HG03066 (cell line): ENCODE measurements at regions not wholly inside any gene's neighbourhood (a gene's known extent, or its start where the extent isn't known, plus 50 kb on each side); places are given as distances from the start of the nearest gene placed in this dataset.

Experiments
- ATAC-seq: cut with Tn5 transposase; IDR thresholded peaks from one replicate; pipeline ENCODE4 v1.9.1; 2021; ENCODE audit warnings: low read depth; ENCODE audit not compliant: unreplicated experiment

- no peak for ATAC-seq
Measured at GRCh38 chr11:10358696-10359095, 53.8 kb downstream of the ADM start.

GRCh38 chr11:10359171-10359570, 54.3 kb downstream of the ADM start:
- no peak for ATAC-seq

GRCh38 chr11:10360835-10361234, 56.0 kb downstream of the ADM start:
- ATAC-seq, result no peak

GRCh38 chr11:10365045-10365444, 60.2 kb downstream of the ADM start:
- ATAC-seq, result no peak

GRCh38 chr11:10366568-10367331, 61.9 kb downstream of the ADM start:
- ATAC-seq, result peak; percentile 73

- ATAC-seq, result no peak
Measured at GRCh38 chr11:10371926-10372641, 67.2 kb downstream of the ADM start.

- no peak for ATAC-seq
Measured at GRCh38 chr11:10373340-10373739, 68.5 kb downstream of the ADM start.

GRCh38 chr11:10373929-10374328, 69.1 kb downstream of the ADM start:
- ATAC-seq, result no peak

- ATAC-seq, result no peak
Measured at GRCh38 chr11:10374386-10374785, 69.5 kb downstream of the ADM start.

GRCh38 chr11:10375280-10375971, 70.6 kb downstream of the ADM start:
- no peak for ATAC-seq

GRCh38 chr11:10376061-10376460, 71.2 kb downstream of the ADM start:
- no peak for ATAC-seq

- ATAC-seq, result no peak
Measured at GRCh38 chr11:10377183-10377582, 72.3 kb downstream of the ADM start.

- ATAC-seq, result no peak
Measured at GRCh38 chr11:10378362-10378761, 73.5 kb downstream of the ADM start.

- ATAC-seq, result no peak
Measured at GRCh38 chr11:10379022-10379421, 74.1 kb downstream of the ADM start.

- ATAC-seq, result no peak
Measured at GRCh38 chr11:10379426-10379825, 74.6 kb downstream of the ADM start.

- ATAC-seq, result no peak
Measured at GRCh38 chr11:10379871-10380568, 75.0 kb upstream of the AMPD3 start.

GRCh38 chr11:10380921-10381320, 74.1 kb upstream of the AMPD3 start:
- ATAC-seq, result no peak

- ATAC-seq, result no peak
Measured at GRCh38 chr11:10381736-10382135, 73.3 kb upstream of the AMPD3 start.

GRCh38 chr11:10382518-10382917, 72.5 kb upstream of the AMPD3 start:
- no peak for ATAC-seq

- no peak for ATAC-seq
Measured at GRCh38 chr11:10385696-10386095, 69.4 kb upstream of the AMPD3 start.

- ATAC-seq, result no peak
Measured at GRCh38 chr11:10386361-10386760, 68.7 kb upstream of the AMPD3 start.
